Stimulated activated CD8-positive, alpha-beta memory T cell treated with anti-CD3 and anti-CD28 coated beads, Interleukin-15, amount 100 ng/mL, for 4 hours (primary cell): ENCODE measurements at regions not wholly inside any gene's neighbourhood (a gene's known extent, or its start where the extent isn't known, plus 50 kb on each side); places are given as distances from the start of the nearest gene placed in this dataset.
"Not testable (repeated sequence)": the region's sequence is repeated elsewhere in the genome, so short reads cannot be mapped to it uniquely, and the experiment has no call there.

Source experiments
- DNase-seq, 2 donors: peaks; one replicate each; pipeline ENCODE4 v3.0.0-alpha.2; 2020; ENCODE audit warnings: low read depth in 2 of 2

DNA sequence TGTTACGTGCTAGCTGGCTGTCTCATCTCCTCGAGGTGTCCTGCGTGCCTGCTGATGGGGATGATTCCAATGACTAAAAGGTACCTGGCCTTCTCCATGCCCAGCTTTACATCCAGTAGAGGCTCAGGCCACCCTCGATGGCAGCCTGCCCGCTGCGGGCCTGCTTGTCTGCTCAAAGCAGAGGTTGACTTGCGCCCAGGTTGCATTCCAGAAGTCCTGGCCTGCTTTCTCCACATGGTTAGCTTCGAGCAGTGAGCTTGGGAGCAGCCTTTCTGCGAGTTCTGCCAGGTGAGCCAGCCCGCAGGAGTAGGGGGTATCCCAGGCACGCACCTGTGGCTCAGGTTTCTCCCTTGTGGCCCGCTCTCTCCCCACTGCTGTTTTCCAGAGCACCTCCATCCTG, 175.0 kb upstream of the PLGLB2 start:
- not testable (repeated sequence) for DNase-seq

DNA sequence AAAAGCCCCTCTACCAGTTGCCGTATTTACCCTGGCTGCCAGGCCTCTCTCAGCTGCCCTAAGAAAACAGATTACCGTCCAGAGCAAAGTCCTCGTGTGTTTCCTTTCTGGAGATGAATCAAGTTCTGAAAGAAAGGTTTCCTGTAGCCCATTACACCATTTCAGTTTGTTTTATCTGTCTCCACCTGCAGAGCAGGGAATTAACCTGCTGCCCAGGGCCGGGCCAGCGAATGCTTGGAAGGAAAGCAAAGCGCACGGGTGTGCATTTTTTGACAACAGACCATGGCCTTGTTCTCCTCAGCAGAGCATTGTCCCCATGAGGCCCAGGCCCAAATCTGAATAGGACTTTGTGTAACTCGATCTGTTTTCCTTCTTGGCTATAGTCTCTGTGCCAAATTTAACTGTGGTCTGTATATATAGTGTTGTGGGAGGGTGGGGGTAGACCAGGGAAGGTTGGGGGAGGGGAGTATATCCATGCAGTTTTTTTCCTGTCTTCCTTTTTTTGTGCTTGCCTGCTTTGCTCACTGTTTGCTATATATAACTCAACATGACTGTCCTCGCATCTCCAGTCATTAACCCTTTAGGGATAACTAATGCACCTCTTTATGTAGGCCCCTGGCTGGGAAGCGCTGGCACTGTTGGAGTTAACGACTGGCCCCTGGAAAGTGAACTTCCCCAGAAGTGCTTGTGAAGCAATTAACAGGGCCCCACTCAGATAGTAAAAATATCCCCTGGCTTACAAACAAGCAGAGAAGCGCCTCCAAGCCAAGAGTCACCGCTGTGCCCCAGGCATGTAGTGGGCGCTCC, 174.3 kb upstream of the PLGLB2 start:
- not testable (repeated sequence) for DNase-seq

DNA sequence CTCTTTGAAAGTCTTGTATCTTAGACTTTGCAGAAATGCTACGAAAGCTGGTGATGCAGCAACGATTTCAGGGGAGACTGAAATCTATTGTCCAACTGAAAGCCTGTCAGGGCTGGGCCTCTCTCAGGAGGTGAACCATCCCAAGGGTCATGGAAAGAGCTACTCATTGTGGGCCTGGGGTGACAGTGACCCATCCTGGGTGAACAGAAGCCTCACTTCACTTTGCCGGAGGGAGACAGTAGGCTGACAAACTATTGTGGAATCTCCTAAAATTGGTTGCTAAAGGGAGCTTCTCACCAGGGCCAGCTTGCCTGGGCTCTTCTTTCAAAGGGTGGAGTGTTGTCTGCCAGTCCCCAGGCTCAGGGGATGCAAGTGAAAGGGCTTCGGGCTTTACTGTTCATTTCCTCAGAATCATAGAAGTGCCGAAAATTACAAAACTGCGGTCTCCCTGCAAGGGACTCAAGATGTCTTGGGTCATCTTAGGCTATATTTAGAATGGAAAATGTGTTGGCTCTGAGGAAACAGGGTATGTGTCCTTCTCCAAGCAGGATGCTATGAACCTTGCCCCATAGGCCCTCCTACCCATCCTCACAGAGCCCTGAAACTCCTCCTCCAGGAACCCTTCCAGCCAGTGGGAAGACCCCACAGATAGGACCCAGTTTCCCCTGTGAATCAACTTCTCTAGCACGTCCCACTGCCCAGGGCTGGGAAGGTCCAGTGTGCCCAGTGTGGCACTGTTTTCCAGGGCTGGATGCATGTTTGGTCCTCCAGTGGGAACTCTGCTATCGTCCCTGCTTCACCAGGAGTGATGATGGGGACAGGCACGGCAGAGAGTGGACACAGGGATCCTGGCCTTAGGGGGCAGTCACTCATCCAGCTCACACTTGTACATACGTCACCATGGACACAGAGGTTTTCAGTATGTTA, 173.4 kb upstream of the PLGLB2 start:
- not testable (repeated sequence) for DNase-seq

DNA sequence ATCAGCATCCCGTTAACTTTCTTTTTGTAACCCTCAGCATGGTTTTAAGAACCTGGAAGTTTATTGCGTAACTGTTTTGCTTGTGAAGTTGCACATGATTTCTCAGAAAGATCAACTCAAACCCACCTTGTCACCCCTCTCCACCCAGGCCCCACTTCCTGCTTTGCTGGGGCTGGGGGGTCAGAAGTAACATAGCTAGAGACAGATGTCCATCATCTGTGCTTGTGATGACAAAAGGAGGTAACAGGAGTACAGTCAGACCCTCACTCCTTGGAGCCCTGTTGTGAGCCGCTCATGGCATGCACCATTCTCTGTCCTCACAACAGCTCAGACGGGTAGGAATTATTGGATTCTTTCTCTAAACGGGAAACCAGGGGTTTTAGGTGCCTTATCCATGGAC, 172.7 kb upstream of the PLGLB2 start:
- DNase-seq = not testable (repeated sequence)

DNA sequence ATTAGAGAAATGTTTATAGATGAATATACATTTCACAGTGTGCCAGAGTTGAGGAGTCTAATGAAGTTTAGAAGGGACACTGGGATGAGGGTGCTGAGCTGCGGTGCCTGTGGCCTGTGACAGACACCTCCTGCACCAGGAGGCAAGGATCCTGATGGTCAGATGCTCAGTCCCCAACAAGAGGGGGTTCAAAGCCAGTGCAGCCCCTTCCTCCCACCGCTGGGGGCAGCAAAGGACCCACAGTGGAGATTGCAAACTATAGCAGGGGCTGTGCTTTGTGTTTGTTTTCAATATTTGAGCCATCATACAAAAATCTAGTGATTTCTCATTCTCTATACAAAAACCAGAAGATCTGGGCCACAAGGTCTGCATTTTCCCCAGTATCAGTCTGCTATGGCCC, 170.5 kb upstream of the PLGLB2 start:
- DNase-seq = not testable (repeated sequence)

DNA sequence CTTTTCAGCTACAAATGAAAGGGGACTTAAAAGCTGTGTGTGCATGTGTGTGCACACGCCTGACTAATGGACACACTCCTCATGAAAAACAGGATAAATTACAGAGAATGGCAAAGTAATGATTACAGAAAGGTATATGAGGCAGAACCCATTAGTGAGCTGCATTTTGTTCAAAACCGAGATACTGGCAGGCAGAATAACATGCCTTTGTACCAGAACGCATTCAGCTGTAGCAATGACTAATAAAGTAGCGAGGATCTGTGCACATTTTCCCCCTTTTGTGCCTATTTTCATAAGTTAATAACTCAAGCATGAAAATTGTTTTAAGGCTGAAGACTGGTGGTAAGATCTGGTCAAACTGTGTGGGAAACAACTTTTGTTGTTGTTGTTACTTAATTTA, 165.7 kb upstream of the PLGLB2 start:
- not testable (repeated sequence) for DNase-seq

DNA sequence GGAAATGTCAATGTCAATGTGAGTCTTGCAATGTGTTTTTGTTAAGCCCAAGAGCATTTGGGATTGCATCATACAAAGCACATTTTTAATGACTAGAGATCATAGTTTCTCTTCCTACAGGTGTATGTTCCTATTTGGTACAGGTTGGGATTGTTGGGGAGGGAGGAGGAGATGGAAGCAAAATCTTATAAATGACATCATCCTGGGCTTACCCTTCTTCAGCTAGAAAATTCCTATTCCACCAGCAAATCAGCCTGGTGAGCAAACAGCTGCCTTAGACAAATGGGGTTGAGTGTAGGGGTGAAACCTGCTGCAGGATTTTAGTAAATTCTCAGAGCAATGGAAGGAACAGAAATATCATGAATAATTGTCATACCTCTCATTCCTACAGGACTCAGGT, 165.3 kb upstream of the PLGLB2 start:
- not testable (repeated sequence) for DNase-seq

DNA sequence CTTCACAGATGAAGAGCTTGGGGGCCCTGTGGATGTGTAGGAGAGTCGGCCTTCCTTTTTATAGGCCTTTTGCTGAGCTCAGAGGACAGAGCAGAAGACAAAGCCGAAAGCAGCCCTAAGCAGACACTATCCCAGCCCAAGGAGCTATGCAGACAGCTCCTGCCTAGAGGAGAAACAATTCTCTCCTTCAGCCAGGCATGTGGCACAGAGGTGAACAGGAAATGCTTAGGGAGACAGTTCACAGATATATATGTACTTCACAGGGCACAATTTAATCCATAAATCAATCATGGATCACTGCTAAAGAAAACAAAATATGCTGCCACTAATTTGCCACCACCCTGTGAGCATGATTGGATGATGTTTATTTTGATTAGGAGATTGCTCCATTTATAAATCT, 164.5 kb upstream of the PLGLB2 start:
- DNase-seq = not testable (repeated sequence)

DNA sequence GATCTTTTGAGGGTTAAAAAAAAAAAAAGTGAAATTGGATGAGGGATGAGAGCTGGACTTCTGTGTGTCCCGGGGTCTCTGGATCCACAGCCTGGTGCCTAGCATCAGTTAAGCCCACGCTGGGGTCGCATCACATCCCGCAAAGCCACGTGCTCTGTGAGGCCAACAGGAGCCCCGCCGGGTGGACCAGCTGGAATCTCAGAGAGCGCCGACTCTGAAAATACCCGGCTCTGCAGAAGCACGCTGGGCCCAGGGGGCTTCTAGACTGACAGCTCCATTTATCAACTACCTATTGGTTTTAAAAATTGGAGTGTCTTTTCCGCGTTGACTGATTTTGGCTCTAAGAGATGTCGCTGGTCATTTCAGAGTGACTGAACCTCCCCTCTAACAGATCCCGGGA, 164.1 kb upstream of the PLGLB2 start:
- DNase-seq = not testable (repeated sequence)

DNA sequence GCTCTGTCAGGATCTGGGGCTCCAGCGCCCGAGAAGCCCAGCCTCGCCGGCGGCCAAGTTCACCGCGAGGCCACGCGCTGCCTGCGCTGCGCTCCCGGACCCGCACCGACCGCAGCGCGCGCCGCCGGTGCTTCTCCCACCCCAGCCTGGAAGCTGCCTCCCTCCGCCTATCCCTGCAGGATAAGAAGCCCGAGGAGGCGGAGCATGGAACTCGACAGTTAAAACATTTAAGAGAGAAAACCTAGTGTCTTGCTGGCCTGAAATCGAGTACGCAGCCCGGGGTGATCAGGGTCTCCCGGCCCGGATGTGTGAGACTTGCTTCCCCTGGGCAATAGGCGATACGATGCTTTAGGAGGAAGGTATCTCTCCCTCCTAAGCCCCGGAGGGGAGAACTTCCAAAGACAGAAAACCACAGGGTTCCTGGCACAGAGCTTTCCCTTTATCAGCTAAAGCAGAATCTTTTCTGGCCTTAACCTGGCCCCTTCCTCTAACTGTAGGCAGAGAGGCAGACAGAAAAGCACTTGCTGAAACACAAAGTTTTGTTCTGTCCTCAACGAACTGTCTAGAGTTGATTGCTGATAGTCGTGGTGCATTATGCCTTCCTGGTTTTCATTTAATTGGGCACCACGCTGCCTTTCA, 163.5 kb upstream of the PLGLB2 start:
- not testable (repeated sequence) for DNase-seq

DNA sequence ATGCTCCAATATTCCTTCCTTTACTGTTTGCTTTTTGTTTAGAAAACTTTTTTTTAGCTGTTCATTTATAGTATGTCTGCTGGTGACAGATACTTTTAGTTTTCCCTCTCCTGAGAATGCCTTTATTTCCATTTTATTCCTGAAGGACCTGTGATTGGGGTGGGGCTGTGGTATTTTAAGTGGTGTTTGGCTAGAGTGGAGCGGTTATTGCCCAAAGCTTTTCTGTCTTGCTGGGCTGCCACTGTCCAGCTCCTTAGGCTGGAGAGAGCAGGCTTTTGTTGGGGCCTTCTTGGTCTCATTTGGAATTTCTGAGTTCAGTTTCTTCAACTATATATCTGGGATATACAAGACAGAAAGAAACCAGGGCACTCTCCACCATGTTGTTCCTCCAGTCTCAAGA, 160.0 kb upstream of the PLGLB2 start:
- DNase-seq = not testable (repeated sequence)

DNA sequence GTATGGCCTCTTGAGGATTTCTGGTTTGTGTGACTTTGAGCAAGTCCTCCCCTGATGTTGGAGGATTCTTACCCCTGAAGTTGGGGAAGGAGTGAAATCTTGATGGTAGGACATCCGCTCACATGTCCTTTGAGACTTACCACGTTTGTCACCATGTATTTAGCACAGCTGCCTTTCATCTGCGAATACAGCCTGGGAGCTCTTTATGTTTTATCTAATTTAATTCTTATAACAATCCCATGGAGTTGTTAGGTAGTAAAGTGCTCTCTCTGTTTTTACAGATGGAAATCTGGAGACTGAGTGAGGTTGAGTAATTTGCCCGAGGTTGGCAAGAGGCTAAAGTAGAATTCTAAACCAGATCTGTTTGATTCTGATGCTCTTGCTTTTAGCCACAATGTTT, 154.9 kb upstream of the PLGLB2 start:
- DNase-seq = not testable (repeated sequence)

DNA sequence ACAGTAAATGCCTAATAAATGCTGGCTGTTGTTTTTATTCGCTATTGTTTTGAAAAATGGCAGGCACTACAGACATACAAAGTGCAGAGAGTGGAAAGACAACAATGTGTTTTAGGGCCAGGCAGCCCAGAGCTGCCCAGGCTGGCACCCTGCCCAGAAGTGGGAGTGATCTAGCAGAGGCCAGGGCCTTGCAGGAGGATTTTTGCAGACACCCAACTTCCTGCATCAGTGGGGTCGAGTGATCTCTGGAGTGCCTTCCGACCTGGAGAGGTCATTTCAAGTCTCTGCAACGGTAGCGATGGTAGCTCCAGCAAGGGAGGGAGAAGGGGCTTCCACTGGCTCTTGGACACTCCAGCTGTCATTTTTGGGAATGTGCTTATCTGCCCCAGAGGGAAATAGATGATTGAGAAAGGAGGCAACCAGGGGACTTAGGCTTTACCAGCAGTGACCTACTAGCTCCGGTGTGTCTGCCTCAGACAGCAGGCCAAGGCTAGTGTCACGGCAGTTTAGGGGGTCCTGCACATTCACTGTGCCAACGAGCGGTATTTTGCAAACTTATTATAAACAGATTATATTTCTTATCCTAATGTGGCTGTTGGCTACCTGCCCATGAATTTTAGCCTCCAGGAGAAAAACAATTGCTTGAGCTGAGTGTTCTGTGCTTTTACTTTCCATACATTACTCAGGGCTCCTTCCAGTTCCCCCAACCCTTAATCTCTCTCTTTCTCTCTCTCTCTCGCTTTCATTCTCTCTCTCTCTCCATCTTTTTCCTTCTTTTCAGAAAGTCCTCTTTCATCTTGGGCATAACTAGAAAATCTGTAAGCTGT, 153.9 kb upstream of the PLGLB2 start:
- DNase-seq = not testable (repeated sequence)

DNA sequence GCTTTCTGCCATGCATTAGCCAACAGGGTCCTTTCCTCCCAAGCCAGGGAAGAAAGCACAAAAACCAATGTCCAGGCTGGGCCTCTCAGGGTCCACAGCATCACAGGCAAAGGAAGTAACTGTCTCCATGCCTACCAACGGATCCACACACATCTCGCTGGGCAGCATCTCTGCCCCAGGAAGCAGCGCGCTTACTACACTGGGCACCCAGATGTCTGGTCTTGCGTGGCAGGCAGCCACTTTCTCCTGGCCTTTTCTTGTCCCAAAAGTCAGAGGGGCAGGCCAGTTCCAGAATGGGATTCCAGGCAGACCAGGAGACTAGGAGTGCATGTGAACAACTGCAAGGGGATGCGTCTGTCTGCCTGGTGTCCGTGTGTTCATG, 153.3 kb upstream of the PLGLB2 start:
- DNase-seq = not testable (repeated sequence)

DNA sequence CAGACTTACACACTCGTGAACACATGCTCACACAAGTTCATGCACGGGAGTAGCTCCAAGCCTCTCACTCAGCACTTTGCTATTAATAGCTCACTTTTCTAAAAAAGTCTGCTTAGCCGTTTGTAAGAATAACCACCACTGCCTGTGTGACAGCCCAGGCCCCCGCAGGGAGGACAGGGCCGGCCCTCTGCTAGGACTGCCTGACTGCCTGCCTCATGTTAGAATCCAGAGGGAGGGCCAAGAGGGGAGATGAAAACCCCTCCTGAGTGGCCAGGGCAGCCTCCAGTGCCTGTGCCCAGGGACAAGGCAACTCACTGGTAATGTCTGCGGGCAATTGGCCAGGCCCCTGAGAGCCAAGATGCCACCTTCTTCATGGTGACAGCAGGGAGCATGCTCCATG, 152.9 kb upstream of the PLGLB2 start:
- DNase-seq = not testable (repeated sequence)

DNA sequence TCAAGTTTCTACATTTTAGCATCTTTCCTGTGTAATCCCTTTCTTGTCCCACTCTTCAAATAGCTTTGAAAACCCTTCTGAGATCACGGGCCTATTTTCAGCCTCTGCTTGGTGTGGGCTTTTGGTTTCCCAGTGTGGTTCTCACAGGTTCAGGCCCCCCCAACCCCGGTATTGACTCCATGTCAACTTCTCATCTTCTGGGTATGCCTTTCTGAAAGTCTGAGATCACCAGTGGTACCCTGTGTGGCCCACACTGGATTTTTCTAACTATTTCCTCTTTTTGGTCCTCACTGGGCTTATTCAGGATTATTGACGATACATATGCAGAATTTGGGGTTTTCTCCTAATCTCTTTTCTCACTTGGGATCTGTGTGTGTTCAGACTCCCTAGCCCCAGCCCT, 146.9 kb upstream of the PLGLB2 start:
- not testable (repeated sequence) for DNase-seq

DNA sequence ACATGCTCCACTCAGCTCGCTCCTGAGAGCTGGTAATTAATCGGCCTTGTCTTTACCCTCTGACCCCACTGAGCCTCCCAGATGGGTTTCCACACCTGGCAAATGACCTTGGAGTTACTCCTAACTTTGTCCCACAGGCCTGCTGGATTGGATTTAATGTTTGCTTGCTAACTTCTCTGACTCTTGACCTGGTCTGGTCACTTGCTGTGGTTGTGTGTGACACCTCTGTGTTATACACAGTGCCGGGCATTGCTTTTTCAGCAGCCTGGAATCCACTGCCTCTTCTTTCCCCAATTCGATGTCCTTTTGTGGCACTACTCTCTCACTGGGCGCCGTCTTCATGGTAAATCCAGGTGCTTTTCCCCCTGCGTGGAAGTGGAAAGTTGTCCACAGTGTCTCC, 145.8 kb upstream of the PLGLB2 start:
- not testable (repeated sequence) for DNase-seq

DNA sequence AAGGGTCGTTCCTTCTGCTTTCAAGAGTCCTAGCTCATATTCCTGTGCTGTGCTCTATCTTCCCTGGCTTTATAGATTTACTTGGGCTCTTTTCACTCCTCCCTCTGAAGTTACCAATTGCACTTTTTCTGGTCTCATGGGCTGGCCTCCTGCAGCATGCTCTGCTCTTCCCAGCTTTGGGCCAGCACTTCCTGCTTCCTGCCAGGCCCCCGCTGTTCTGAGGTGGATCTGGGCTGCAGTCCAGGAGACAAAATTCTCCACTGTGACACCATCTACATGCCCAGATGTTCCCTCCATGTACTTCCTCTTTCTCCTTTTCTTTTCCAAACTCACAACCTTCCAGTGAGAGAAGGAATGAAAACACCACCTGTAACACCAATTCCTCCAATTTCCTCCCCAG, 145.2 kb upstream of the PLGLB2 start:
- DNase-seq = not testable (repeated sequence)

DNA sequence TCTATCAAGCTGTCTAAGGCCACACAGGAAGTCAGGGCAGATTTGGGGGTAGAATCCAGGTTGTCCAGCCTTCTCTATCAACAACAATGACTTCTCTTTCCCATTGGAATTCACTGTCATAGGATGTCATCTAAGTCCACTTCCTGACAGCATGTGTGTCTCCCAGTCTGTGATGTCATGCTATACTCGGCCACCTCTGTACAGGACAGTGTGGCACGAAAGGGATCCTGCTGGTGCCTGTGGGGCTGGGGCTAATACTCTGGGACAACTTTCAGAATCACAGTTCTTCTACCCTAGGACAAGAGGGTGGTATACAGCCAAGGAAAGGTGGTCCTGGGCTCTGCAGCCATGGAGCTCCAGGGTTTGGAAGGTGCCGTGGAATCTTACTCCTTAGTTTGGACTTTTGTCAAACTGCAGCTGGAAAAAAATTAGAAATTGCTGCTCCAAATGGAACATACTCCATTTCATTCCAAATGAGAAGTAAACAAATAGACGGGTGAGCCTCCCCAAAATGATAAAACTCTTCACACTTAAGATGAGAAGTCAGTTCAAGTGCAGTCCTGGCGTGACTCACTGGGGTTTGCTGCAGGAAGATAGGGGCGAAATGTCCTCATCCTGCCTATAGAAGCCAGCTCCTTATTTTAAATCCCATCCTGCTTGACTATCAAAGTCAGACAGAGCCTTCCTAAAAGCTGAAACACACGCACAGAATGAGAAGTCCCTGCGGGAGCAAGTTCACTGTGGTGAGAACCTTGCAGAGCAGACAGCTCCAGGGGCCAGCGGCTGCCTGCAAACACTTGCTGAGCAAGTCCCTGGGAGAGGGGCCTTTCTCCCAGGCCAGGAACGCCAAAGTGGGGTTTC, 144.2 kb upstream of the PLGLB2 start:
- DNase-seq = not testable (repeated sequence)

DNA sequence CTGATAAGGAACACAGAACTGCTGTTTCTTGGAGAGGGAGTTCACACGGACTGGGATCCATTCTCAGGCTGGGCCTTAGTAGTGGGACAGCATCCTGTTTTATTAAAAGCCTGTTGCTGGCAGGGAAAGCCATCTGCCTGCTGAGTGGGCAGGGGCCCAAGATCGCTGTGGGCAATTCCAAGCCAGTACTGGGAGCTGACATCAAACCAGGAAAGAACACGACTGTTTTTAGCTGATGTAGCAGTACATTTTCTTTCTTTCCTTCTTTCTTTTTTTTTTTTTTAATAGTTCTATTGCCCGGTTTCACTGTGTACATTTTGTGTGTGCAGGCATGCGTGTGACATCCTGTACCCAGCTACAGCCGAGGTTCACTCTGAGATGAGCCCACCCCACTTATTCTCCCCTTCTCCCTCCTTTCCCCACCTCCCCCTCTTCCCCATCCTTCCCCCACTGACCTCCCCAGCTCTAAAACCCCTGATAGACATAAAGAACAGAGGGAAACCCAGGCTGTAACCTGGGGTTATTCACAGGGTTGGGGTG, 143.5 kb upstream of the PLGLB2 start:
- DNase-seq = not testable (repeated sequence)
